GM12878 (cell line): ENCODE measurements at regions not wholly inside any gene's neighbourhood (a gene's known extent, or its start where the extent isn't known, plus 50 kb on each side); places are given as distances from the start of the nearest gene placed in this dataset.

Experiments
- ATAC-seq: fragments of 200-7000 bp; cut with Tn5 transposase; 3 replicates; pipeline ENCODE4 v1.9.1; 2020; ENCODE audit warnings: mild to moderate bottlenecking, moderate library complexity
- BruUV-seq: library from RNA; stranded (reverse); fragments of 400-500 nt; replicated peaks from 2 replicates; lab custom pipeline; 2021; lab: Mats Ljungman, UMichigan
- CTCF ChIA-PET: fragments of 300-600 bp; sonication (Branson Sonifier 250); formaldehyde crosslinking; extraction: SDS; loops from one replicate; lab custom pipeline; 2021; ENCODE audit warnings: inconsistent platforms; lab: Yijun Ruan, JAX
- POLR2A ChIA-PET: fragments of 350-600 bp; formaldehyde crosslinking; extraction: SDS; loops from one replicate; lab custom pipeline; 2021; ENCODE audit warnings: inconsistent platforms; lab: Charles Lee
- RAD21 ChIA-PET: fragments of 300-600 bp; sonication (Branson Sonifier 250); formaldehyde crosslinking; loops from one replicate; lab custom pipeline; 2023; ENCODE audit warnings: antibody characterized with exemption; ENCODE audit not compliant: unreplicated experiment; lab: Charles Lee
- SMC1A ChIA-PET: fragments of 300-600 bp; sonication (Branson Sonifier 250); formaldehyde crosslinking; loops from one replicate; lab custom pipeline; 2023; ENCODE audit not compliant: unreplicated experiment, uncharacterized antibody; lab: Charles Lee
- DNase-seq: peaks from one replicate; pipeline ENCODE4 v3.0.0-alpha.2; 2011; ENCODE audit warnings: low read depth, low spot score
- FAIRE-seq: peaks from 3 replicates; lab custom pipeline; 2011; peaks lifted over from hg19 to GRCh38; lab: Jason Lieb, UNC
- H2AFZ ChIP-seq: 2 replicates; pipeline ENCODE4 v1.6.0; 2011; ENCODE audit warnings: low read depth, low read length, control low read depth; ENCODE audit not compliant: control insufficient read depth
- H3K27ac ChIP-seq: 2 replicates; pipeline ENCODE4 v1.5.1; 2011; ENCODE audit warnings: control low read depth; ENCODE audit not compliant: control insufficient read depth, insufficient read depth
- H3K27me3 ChIP-seq, 2 experiments: replicated peaks in 1 of 2; 2 replicates each; pipeline versions ENCODE4 v1.6.0 to v1.6.1; 2011; ENCODE audit warnings: low read length in 1 of 2; ENCODE audit not compliant: control insufficient read depth in 2 of 2, insufficient read depth in 2 of 2
- H3K36me3 ChIP-seq, 2 experiments: 2 replicates each; pipeline ENCODE4 v1.5.1; 2011; ENCODE audit warnings: low read length in 1 of 2; ENCODE audit not compliant: control insufficient read depth in 2 of 2, insufficient read depth in 2 of 2
- H3K4me1 ChIP-seq: 2 replicates; pipeline ENCODE4 v1.6.1; 2011; ENCODE audit warnings: mild to moderate bottlenecking, low read length, moderate library complexity, mixed read lengths; ENCODE audit not compliant: control insufficient read depth, insufficient read depth
- H3K4me2 ChIP-seq: 2 replicates; pipeline ENCODE4 v1.6.0; 2011; ENCODE audit warnings: control low read depth; ENCODE audit not compliant: control insufficient read depth, insufficient read depth
- H3K4me3 ChIP-seq: fragments of 200-600 bp; sonication (generic); 2 replicates; pipeline ENCODE4 v1.5.1; 2016
- H3K79me2 ChIP-seq: 2 replicates; pipeline ENCODE4 v1.6.0; 2011; ENCODE audit warnings: low read length; ENCODE audit not compliant: control insufficient read depth, insufficient read depth
- H3K9ac ChIP-seq: 2 replicates; pipeline ENCODE4 v1.8.0; 2011; ENCODE audit warnings: low read length, control low read depth, mixed read lengths; ENCODE audit not compliant: control insufficient read depth, insufficient read depth
- H3K9me3 ChIP-seq: replicated peaks from 3 replicates; pipeline ENCODE4 v1.5.1; 2011; ENCODE audit warnings: mild to moderate bottlenecking, low read length; ENCODE audit not compliant: control insufficient read depth, insufficient read depth
- H4K20me1 ChIP-seq: 2 replicates; pipeline ENCODE4 v1.6.0; 2011; ENCODE audit not compliant: control insufficient read depth, insufficient read depth
- BCL3 ChIP-seq: IDR thresholded peaks from 2 replicates; pipeline ENCODE4 v1.6.1; 2011; ENCODE audit warnings: borderline replicate concordance, low read depth, mild to moderate bottlenecking, moderate library complexity, low read length; ENCODE audit not compliant: insufficient read depth, poor library complexity, severe bottlenecking
- CEBPB ChIP-seq, 2 experiments: fragments of 150-350 bp in 1 of 2; IDR thresholded peaks; 2 replicates each; pipeline ENCODE4 v1.6.1; 2012 to 2014; ENCODE audit warnings: low read depth in 2 of 2, low read length in 2 of 2, borderline replicate concordance in 1 of 2, inconsistent platforms in 1 of 2
- RCOR1 ChIP-seq: conservative IDR thresholded peaks from 2 replicates; pipeline ENCODE4 v1.6.1; 2012; ENCODE audit warnings: low read depth, low read length, improper control_type of control experiment
- SPI1 ChIP-seq: IDR thresholded peaks from 2 replicates; pipeline ENCODE4 v1.6.1; 2011; ENCODE audit warnings: low read depth, mild to moderate bottlenecking, low read length, moderate library complexity, borderline replicate concordance; ENCODE audit not compliant: insufficient read depth
- TARDBP ChIP-seq: IDR thresholded peaks from 2 replicates; pipeline ENCODE4 v1.6.1; 2016; ENCODE audit warnings: borderline replicate concordance
- YBX1 ChIP-seq: fragments of 450-650 bp; IDR thresholded peaks from 2 replicates; pipeline ENCODE4 v1.6.1; 2016; ENCODE audit warnings: antibody characterized with exemption
- ZNF217 ChIP-seq: fragments of 450-650 bp; IDR thresholded peaks from 2 replicates; pipeline ENCODE4 v1.6.1; 2017; ENCODE audit warnings: antibody characterized with exemption, mild to moderate bottlenecking
- ZNF384 ChIP-seq: IDR thresholded peaks from 2 replicates; pipeline ENCODE4 v1.6.1; 2012; ENCODE audit warnings: low read depth, mild to moderate bottlenecking, low read length, improper control_type of control experiment, borderline replicate concordance
- WGBS: methylation state at CpG from one replicate; pipeline ENCODE4 v1.1.6; 2016; ENCODE audit warnings: low lambda C conversion rate; ENCODE audit not compliant: insufficient replicate concordance, insufficient coverage; ENCODE audit errors: missing lambda C conversion rate; 5-methylcytosine and 5-hydroxymethylcytosine counted together
- in situ Hi-C: fragments of 300-500 bp; cut with MboI; formaldehyde crosslinking; loops from 9 replicates; pipeline ENCODE4 v1.14.3; 2018; ENCODE audit warnings: mixed read lengths
- intact Hi-C: fragments of 100-400 bp; cut with micrococcal nuclease; formaldehyde crosslinking; loops from one replicate; pipeline ENCODE4 v1.14.2; 2022; ENCODE audit not compliant: unreplicated experiment

GRCh38 chr11:70843906-70844305 is 408.5 kb downstream of the SHANK2 start (continued):
- no peak for TF ChIP-seq CEBPB (IDR thresholded peaks at IDR 0.05; ENCODE audit: borderline replicate concordance in 1 of 2, low read depth in 2 of 2, low read length in 2 of 2)

GRCh38 chr11:70844387-70844786 is 408.0 kb downstream of the SHANK2 start:
- Histone ChIP-seq H3K79me2 (no peaks in the 10 kb centered on the region), H3K4me2 (no peak overlapping the region), H4K20me1 (no peaks in the 10 kb centered on the region), H3K36me3 (no peaks in the 10 kb centered on the region), H3K4me3 (no peak overlapping the region), H3K27me3 (no peaks in the 10 kb centered on the region; a peak in 1 of 4 replicates), H3K27ac (no peak overlapping the region), H3K9ac (no peak overlapping the region), H3K4me1 (no peaks in the 10 kb centered on the region), H3K9me3 (no peaks in the 10 kb centered on the region; the same call in 2 of the 3 replicates), H2AFZ (no peak overlapping the region)
- no peak for TF ChIP-seq RCOR1
- no peak for TF ChIP-seq YBX1
- TF ChIP-seq SPI1, result no peak
- no peak for TF ChIP-seq ZNF217
- no peak for TF ChIP-seq BCL3
- TF ChIP-seq ZNF384, result no peak
- no peak for TF ChIP-seq TARDBP
- CTCF ChIA-PET, result interaction anchor here (0.6 kb wide), 2 partner anchors 31 to 689 kb away, joined by 3 to 4 read pairs; no protein-coding TSS in a partner anchor
- no peak for FAIRE-seq
- BruUV-seq, result no TSS peak
- no peak for ATAC-seq
- intact Hi-C loops (no loop called here), in situ Hi-C loops (no loop called here)
- RAD21 ChIA-PET, result no interaction called here
- 37% methylated on average over 14 of the region's 14 CpGs for WGBS
- SMC1A ChIA-PET, result no interaction called here
- DNase-seq, result no peak
- POLR2A ChIA-PET, result no interaction called here
